ENCODE measurements at regions not wholly inside any gene's neighbourhood (a gene's known extent, or its start where the extent isn't known, plus 50 kb on each side); places are given as distances from the start of the nearest gene placed in this dataset.
A peak's percentile ranks its signal among the peaks of the same experiment; 100 is the strongest.
"Not testable (repeated sequence)": the region's sequence is repeated elsewhere in the genome, so short reads cannot be mapped to it uniquely, and the experiment has no call there.

DNA sequence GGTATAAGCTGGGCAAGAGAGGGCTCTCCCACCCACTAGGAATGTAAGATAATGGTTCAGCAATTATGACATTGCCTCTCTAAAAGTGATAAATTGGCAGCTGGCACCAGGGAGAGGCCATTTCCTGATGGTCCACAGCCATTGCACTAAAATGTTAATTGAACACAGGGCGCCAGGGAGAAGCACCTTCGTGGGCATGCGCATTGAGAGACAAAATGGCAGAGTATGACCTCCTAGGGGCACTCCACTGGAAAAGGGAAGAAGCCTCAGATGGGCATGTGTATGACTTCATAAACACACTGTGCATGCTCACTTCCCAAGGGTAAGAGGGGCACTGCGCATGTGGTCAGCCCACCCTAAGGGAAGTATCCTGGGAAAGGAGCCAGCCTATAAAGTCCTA is 419.2 kb downstream of the AGTPBP1 start:
- TF ChIP-seq, protein P1, sequence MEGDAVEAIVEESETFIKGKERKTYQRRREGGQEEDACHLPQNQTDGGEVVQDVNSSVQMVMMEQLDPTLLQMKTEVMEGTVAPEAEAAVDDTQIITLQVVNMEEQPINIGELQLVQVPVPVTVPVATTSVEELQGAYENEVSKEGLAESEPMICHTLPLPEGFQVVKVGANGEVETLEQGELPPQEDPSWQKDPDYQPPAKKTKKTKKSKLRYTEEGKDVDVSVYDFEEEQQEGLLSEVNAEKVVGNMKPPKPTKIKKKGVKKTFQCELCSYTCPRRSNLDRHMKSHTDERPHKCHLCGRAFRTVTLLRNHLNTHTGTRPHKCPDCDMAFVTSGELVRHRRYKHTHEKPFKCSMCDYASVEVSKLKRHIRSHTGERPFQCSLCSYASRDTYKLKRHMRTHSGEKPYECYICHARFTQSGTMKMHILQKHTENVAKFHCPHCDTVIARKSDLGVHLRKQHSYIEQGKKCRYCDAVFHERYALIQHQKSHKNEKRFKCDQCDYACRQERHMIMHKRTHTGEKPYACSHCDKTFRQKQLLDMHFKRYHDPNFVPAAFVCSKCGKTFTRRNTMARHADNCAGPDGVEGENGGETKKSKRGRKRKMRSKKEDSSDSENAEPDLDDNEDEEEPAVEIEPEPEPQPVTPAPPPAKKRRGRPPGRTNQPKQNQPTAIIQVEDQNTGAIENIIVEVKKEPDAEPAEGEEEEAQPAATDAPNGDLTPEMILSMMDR (conservative IDR thresholded peaks at IDR 0.05; ENCODE audit: control insufficient read depth, insufficient read depth, low read depth, low read length), result no peak
- no peak overlapping the region for H3K4me3 ChIP-seq (ENCODE audit: control insufficient read depth, low read depth, low read length)
- DNase-seq (ENCODE audit: low read depth), result no peak

DNA sequence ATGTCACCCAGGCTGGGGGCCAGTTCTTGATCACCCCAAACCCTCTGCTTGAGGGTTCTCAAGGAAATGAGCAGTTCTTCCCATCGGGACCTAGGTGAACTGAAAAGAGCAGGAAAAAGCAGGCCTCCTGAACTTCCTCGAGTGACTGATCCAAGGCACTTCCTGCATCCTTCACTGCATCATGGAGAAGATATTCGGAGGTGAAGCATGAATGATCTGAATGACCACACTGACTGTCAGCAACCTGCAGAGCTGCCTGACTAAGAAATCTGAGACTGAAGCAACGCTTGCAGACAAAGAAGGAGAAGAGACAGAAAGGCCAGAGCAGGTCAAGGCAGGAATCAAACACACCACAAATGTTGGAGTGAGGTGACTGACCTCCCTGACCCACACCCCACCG is 420.2 kb downstream of the AGTPBP1 start:
- H3K4me3 ChIP-seq (ENCODE audit: control insufficient read depth, low read depth, low read length), result no peak overlapping the region
- TF ChIP-seq, protein P1 (conservative IDR thresholded peaks at IDR 0.05; ENCODE audit: control insufficient read depth, insufficient read depth, low read depth, low read length), result no peak
- DNase-seq (ENCODE audit: low read depth), result no peak

DNA sequence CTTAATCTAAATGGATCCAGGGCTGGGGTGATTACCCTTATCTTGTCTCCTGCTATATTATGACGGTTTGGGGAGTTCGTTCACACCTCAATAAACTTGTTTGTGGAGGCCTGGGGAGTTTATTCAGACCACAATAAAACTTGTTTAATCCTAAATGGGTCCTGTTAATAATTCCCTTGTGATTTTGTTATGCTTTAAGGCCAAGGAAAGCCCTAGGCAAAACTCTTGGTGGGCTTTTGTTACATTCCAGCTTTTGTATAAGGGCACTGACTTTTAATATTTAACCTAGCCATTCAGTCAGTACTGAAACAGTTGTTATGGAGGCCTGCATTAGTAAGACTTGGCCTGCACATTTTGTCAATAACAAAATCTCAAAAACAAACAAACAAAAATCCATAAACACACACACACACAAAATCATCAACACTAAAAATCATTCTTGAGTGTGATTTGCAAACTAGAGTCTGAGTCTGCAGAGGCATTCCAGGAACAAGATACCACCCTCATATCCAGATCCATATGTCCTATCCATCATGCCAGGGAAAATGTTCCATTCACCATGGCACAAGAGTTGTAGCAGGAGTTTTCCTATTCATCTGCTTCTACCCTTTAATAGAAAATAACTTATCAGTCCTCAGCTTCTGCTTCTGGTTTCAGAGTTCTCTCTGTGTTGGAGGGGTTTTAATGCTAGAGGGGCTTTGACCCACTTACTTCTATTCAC is 421.7 kb downstream of the AGTPBP1 start:
- DNase-seq (ENCODE audit: low read depth), result no peak
- no peak overlapping the region for H3K4me3 ChIP-seq (ENCODE audit: control insufficient read depth, low read depth, low read length)
- TF ChIP-seq, protein P1 (conservative IDR thresholded peaks at IDR 0.05; ENCODE audit: control insufficient read depth, insufficient read depth, low read depth, low read length), result no peak

DNA sequence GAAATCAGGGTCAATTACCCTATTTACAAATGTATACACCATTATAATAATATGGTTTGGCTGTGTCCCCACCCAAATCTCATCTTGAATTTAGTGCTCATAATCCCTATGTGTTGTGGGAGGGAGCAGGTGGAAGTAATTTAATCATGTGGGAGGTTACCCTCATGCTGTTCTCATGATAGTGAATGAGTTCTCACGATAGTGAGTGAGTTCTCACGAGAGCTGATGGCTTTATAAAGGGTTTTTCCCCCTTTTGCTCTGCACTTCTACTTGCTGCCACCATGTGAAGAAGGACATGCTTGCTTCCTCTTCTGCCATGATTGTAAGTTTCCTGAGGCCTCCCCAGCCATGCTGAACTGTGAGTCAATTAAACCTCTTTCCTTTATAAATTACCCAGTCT is 426.2 kb downstream of the AGTPBP1 start:
- not testable (repeated sequence) for DNase-seq (ENCODE audit: low read depth); H3K4me3 ChIP-seq (ENCODE audit: control insufficient read depth, low read depth, low read length)

DNA sequence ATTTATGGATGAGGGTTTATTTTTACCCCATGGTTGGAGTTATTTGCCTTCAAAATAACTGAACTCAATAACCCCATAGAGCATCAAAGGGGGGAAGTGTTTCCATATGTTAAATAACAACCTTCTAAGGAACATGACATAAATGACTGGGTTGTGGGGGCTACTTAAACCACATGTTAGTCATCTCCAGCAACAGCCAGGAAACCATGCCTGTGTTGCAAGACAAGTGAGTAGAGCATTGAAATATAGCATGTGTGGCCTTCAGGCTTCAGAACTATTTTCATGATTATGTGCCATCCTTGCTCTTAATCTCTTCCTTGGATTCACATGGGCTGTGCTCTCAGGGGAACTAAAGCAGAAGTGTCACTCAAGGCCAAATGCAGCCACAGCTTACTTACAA is 431.2 kb downstream of the AGTPBP1 start:
- TF ChIP-seq, protein P1 (conservative IDR thresholded peaks at IDR 0.05; ENCODE audit: control insufficient read depth, insufficient read depth, low read depth, low read length), result no peak
- H3K4me3 ChIP-seq (ENCODE audit: control insufficient read depth, low read depth, low read length), result no peak overlapping the region
- DNase-seq (ENCODE audit: low read depth), result peak; percentile 70

DNA sequence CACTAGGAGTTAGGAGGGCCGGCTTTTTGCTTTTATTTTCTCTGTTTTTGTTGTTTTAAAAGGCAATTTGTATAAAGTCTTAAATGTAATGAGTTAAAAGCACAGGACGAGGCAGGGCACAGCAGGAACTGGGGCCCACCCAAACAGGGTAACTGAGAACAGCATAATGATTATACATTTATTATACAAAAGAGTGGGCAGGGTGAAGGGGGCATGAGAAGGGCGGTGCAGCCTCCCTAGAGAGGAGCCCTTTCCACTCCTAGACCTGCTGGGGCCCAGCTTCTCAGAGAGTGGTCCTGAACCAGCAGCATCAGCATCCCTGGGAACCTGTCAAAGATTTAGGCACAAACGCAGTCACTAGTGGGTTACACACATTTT is 438.0 kb downstream of the AGTPBP1 start:
- TF ChIP-seq, protein P1 (conservative IDR thresholded peaks at IDR 0.05; ENCODE audit: control insufficient read depth, insufficient read depth, low read depth, low read length), result no peak
- no peak overlapping the region for H3K4me3 ChIP-seq (ENCODE audit: control insufficient read depth, low read depth, low read length)
- DNase-seq (ENCODE audit: low read depth), result no peak

DNA sequence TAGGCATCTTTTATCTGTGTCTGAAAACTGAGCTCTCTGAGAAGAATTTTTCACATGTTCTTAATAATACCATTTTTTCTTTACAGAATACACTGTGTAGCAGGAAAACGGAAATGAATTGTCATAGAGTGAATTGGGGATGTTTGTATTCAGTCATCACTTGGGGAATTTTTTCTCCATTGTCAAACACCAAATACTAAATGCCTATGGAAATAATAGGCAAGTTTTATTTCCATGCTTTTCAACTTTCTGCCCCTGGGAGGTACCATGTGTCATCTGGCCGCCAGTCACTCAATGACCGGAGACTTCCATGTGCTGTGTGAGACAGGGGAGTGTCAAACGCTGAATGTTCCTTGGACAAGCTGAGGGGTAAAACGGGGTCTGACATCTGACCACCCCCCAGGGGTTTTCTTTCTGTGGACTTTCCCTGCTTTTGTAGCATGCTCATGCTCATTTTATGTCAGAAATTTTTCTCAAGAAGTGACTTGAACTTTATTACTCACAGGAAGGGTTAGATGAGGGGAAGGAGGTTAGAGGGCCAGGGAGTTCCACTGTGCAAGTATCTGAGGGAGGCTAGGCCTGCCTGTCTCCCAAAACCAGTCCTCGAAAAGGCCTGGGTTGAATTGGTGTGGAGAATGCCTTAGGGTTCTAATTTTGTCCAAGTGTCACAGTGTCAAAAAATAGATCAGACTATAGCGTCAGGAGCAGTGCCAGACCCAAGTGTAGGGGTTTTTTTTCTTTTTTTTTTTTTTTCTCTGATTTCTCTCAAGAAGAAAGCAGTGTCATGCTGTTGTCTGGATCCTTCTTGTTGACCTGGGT is 438.6 kb downstream of the AGTPBP1 start:
- no peak for DNase-seq (ENCODE audit: low read depth)
- TF ChIP-seq, protein P1 (conservative IDR thresholded peaks at IDR 0.05; ENCODE audit: control insufficient read depth, insufficient read depth, low read depth, low read length), result no peak

More for the DNA sequence above, 438.6 kb downstream of the AGTPBP1 start:
- no peak overlapping the region for H3K4me3 ChIP-seq (ENCODE audit: control insufficient read depth, low read depth, low read length)

Measured in fibroblast of mammary gland (primary cell).